Natural killer cell (primary cell): ENCODE measurements at regions not wholly inside any gene's neighbourhood (a gene's known extent, or its start where the extent isn't known, plus 50 kb on each side); places are given as distances from the start of the nearest gene placed in this dataset.

ENCODE experiments used
- ATAC-seq, 3 donors: fragments of 150-1000 bp in 2 of 3; fragments of 200-7000 bp in 1 of 3; cut with Tn5 transposase; 1 replicate in 1 of 3; 2 replicates in 2 of 3; pipeline ENCODE4 v1.10.0; 2021; ENCODE audit warnings: mild to moderate bottlenecking in 2 of 3, moderate library complexity in 2 of 3
- DNase-seq, 2 donors: peaks; one replicate each; pipeline versions ENCODE4 v3.0.0 to v3.0.0-alpha.2; 2013 to 2021; ENCODE audit warnings: mixed read lengths in 1 of 2
- H3K27ac ChIP-seq: one replicate; pipeline ENCODE4 v1.5.1; 2013; ENCODE audit warnings: mild to moderate bottlenecking, low read length
- H3K27me3 ChIP-seq: one replicate; pipeline ENCODE4 v1.6.1; 2013; ENCODE audit warnings: low read length; ENCODE audit not compliant: control insufficient read depth, insufficient read depth
- H3K36me3 ChIP-seq: one replicate; pipeline ENCODE4 v1.6.1; 2013; ENCODE audit warnings: low read length; ENCODE audit not compliant: control insufficient read depth, insufficient read depth
- H3K4me1 ChIP-seq: one replicate; pipeline ENCODE4 v1.6.1; 2013; ENCODE audit warnings: low read length; ENCODE audit not compliant: control insufficient read depth, insufficient read depth
- H3K4me3 ChIP-seq: one replicate; pipeline ENCODE4 v1.5.1; 2013; ENCODE audit warnings: low read length
- H3K9me3 ChIP-seq: one replicate; pipeline ENCODE4 v1.6.1; 2013; ENCODE audit warnings: low read length; ENCODE audit not compliant: control insufficient read depth, insufficient read depth
- H3K27ac Mint-ChIP-seq, 2 donors: one replicate each; pipeline ENCODE4 v1.8.0; 2022; ENCODE audit warnings: mild to moderate bottlenecking in 2 of 2, mixed read lengths in 2 of 2, moderate library complexity in 1 of 2
- H3K27me3 Mint-ChIP-seq, 2 donors: one replicate each; pipeline ENCODE4 v1.8.0; 2022; ENCODE audit warnings: low read depth in 2 of 2, mixed read lengths in 2 of 2
- H3K36me3 Mint-ChIP-seq: one replicate; pipeline ENCODE4 v1.8.0; 2022; ENCODE audit warnings: mixed read lengths
- H3K4me1 Mint-ChIP-seq, 2 donors: one replicate each; pipeline ENCODE4 v1.8.0; 2022; ENCODE audit warnings: mixed read lengths in 2 of 2
- H3K4me3 Mint-ChIP-seq: one replicate; pipeline ENCODE4 v1.8.0; 2022; ENCODE audit warnings: mild to moderate bottlenecking, moderate library complexity, mixed read lengths
- H3K9me3 Mint-ChIP-seq, 2 donors: one replicate each; pipeline ENCODE4 v1.8.0; 2022; ENCODE audit warnings: mixed read lengths in 2 of 2
- CTCF ChIP-seq: fragments of 200-600 bp; IDR thresholded peaks from one replicate; pipeline ENCODE4 v1.8.0; 2022; ENCODE audit warnings: antibody characterized with exemption
- WGBS: methylation state at CpG from one replicate; pipeline ENCODE4 v1.1.7; 2013; ENCODE audit warnings: missing lambda C conversion rate; ENCODE audit not compliant: insufficient coverage; 5-methylcytosine and 5-hydroxymethylcytosine counted together
- intact Hi-C: fragments of 100-400 bp; cut with micrococcal nuclease; formaldehyde crosslinking; loops from one replicate; pipeline ENCODE4 v1.14.2; 2022

GRCh38 chr6:28719275-28719940, 193.7 kb downstream of the GPX5 start:
- no peak overlapping the region for H3K4me3 Mint-ChIP-seq
- TF ChIP-seq CTCF: no peak
- Histone ChIP-seq H3K27ac (no peak overlapping the region), H3K27me3 (peaks cover 11% of the 10 kb centered on the region), H3K4me1 (no peaks in the 10 kb centered on the region), H3K9me3 (no peaks in the 10 kb centered on the region), H3K36me3 (no peaks in the 10 kb centered on the region), H3K4me3 (no peak overlapping the region)
- peaks cover 17 to 51% of the 10 kb centered on the region in 2 donors for H3K27me3 Mint-ChIP-seq
- 20% methylated on average over 11 of the region's 11 CpGs for WGBS
- no peaks in the 10 kb centered on the region for H3K9me3 Mint-ChIP-seq
- intact Hi-C loops: no loop called here
- H3K27ac Mint-ChIP-seq: no peak overlapping the region
- no peaks in the 10 kb centered on the region for H3K36me3 Mint-ChIP-seq
- no peak for ATAC-seq
- no peak for DNase-seq
- no peaks in the 10 kb centered on the region for H3K4me1 Mint-ChIP-seq

- no peaks in the 10 kb centered on the region for H3K36me3 ChIP-seq
- no peaks in the 10 kb centered on the region for H3K9me3 ChIP-seq
- H3K27ac ChIP-seq: no peak overlapping the region
- no peaks in the 10 kb centered on the region for H3K4me1 ChIP-seq
- Mint-ChIP-seq H3K36me3 (no peaks in the 10 kb centered on the region), H3K4me1 (no peaks in the 10 kb centered on the region), H3K27me3 (peaks cover 26 to 63% of the 10 kb centered on the region in 2 donors), H3K27ac (no peak overlapping the region), H3K4me3 (no peak overlapping the region), H3K9me3 (no peaks in the 10 kb centered on the region)
- H3K4me3 ChIP-seq: no peak overlapping the region
- no peak for ATAC-seq
- intact Hi-C loops: no loop called here
- TF ChIP-seq CTCF: no peak
- 69% methylated on average over 25 of the region's 26 CpGs for WGBS
- DNase-seq: no peak
- peaks cover 11% of the 10 kb centered on the region for H3K27me3 ChIP-seq
These were observed 194.9 kb downstream of the GPX5 start for GRCh38 chr6:28720357-28721231.

- WGBS: 100% methylated on average over 1 of the region's 2 CpGs
- no peak overlapping the region for H3K27ac Mint-ChIP-seq
These were observed 195.7 kb downstream of the GPX5 start for GRCh38 chr6:28721372-28721771.

More at GRCh38 chr6:28721372-28721771, 195.7 kb downstream of the GPX5 start:
- H3K36me3 ChIP-seq: no peaks in the 10 kb centered on the region
- H3K27me3 Mint-ChIP-seq: peaks cover 26 to 64% of the 10 kb centered on the region in 2 donors
- no peaks in the 10 kb centered on the region for H3K9me3 ChIP-seq
- TF ChIP-seq CTCF: no peak
- H3K4me1 ChIP-seq: no peaks in the 10 kb centered on the region
- H3K36me3 Mint-ChIP-seq: no peaks in the 10 kb centered on the region
- no peaks in the 10 kb centered on the region for H3K9me3 Mint-ChIP-seq
- no peak overlapping the region for H3K4me3 Mint-ChIP-seq
- H3K4me1 Mint-ChIP-seq: no peaks in the 10 kb centered on the region
- H3K4me3 ChIP-seq: no peak overlapping the region
- ATAC-seq: no peak
- intact Hi-C loops: no loop called here
- no peak overlapping the region for H3K27ac ChIP-seq
- H3K27me3 ChIP-seq: peaks cover 11% of the 10 kb centered on the region
- DNase-seq: no peak
